Smooth muscle cell of the brain vasculature (primary cell): ENCODE measurements at regions not wholly inside any gene's neighbourhood (a gene's known extent, or its start where the extent isn't known, plus 50 kb on each side); places are given as distances from the start of the nearest gene placed in this dataset.
"Not testable (repeated sequence)": the region's sequence is repeated elsewhere in the genome, so short reads cannot be mapped to it uniquely, and the experiment has no call there.

Source experiments
- DNase-seq: peaks from one replicate; pipeline ENCODE4 v3.0.0-alpha.2; 2012; ENCODE audit warnings: low read depth, low spot score

- DNase-seq = no peak
Observed at GRCh38 chr2:61631321-61631720, 93.2 kb upstream of the XPO1 start.

DNA sequence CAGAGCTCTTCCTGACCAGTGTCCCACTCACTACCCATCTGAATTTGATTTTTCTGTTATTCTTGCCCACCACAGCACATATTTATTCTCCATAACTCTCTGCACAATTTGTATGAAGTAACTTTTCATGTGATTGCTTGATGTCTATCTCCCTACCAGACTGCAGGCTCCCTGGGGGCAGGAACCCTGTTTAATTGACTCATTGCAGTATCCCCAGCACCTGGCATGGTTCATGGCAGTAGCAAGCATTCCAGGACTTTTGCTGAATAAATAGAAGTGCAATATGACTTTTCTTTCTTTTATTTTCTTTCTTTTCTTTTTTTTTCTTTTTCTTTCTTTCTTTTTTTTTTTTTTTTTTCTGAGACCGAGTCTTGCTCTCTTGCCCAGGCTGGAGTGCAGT is 88.7 kb upstream of the XPO1 start:
- DNase-seq = no peak

DNA sequence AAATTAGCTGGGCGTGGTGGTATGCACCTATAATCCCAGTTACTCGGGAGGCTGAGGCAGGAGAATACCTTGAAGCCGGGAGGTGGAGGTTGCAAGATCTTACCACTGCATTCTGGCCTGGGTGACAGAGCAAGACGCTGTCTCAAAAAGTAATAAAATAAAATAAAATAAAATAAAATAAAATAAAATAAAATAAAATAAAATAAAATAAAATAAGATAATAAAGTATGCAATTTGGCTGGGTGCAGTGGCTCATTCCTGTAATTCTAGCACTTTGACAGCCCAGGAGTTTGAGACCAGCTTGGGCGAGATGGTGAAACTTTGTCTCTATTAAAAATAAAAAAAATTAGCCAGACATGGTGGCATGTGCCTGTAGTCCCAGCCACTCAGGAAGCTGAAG is 85.6 kb upstream of the XPO1 start:
- no peak for DNase-seq

GRCh38 chr2:61620244-61621159 is 82.3 kb upstream of the XPO1 start:
- DNase-seq = peak; percentile 32

GRCh38 chr2:61619561-61619960 is 81.4 kb upstream of the XPO1 start:
- no peak for DNase-seq

- DNase-seq = no peak
Observed at GRCh38 chr2:61617610-61618009, 79.5 kb upstream of the XPO1 start.

DNA sequence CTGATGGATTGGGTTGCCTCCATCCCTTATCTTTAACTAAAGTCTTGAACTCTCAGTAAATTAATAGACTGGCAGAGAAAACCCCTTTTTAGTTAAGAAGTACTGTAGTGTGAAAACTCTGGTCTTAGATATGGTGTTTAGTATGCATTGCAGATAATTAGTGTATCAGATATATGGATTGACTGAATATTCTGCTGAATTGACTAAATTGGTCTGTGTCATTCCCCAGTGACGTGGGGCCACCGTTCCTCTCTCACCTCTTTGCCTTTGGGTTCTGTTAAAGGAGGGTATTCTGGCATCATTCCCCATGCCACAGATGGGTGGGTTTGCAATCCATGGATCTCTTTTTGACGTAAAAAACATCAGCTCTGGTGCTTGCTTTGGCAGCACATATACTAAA is 67.1 kb upstream of the XPO1 start:
- DNase-seq = no peak

- no peak for DNase-seq
Observed at GRCh38 chr2:61604433-61604832, 66.3 kb upstream of the XPO1 start.

DNA sequence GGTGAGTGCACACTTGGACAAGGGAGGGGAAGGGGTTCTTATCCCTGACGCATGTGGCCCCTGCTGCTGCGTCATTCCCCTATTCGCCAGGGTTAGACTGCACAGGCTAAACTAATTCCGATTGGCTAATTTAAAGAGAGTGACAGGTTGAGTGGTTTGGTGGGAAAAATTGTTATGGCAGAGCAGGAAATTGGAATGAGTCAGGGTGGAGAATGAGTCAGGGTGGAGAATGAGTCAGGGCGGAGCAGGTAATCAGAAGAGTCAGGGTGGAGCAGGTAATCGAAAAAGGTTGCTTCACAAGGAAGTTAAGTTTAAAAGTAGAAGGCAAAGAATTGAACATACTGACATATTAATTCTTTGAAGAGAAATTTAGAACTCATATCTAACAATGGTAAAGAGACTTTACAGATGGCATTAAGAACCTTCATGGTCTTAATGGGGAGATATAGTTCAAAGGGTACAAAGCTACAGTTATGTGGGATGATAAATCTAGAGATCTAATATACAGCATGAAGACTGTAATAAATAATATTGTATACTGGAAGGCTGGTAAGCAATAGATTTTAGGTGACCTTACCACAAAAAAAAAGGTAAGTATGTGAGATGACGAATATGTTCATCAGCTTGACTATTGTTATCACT is 60.5 kb upstream of the XPO1 start:
- not testable (repeated sequence) for DNase-seq

DNA sequence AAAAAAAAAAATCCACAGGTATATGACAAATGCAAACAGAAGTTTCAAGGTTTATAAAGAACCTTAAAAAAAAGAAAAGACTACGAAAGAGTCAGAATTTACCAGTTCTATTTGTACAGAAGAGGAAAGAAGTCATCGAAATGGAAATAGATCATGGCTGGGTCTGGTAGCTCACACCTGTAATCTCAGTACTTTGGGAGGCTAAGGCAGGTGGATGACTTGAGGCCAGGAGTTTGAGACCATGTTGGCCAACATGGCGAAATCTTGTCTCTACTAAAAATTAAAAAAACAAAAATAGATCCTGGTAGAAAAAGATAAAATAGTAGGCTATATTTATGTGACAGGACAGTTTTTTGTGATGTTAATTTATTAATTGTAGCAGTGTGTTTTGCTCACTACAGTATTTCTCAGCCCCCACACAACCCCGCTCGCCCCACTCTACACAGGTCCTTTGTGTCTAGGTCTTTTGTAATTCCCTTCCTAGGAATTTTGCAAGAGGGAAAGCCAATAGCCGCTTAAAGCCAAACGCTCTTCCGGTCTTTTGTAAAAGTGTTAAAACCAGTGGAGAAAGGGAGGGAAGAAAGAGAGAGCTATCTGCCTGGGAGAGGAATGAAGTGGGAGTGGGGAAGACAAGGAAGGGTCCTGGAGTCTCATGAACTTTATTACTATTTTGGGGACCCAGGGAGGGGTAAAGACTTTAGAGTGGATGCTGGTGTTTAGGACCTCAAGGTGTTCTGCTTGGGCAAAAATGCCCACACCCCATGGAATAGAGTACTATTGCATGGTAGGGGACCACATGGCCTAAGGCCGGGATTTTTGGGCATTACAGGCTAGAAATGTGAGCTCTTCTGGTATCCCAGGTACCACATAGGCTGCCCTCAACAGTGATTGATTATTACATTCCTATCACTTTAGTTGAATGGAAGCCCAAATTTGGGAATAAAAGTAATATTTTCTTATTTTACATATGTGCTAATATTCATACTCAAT is 59.4 kb upstream of the XPO1 start:
- DNase-seq = no peak

DNA sequence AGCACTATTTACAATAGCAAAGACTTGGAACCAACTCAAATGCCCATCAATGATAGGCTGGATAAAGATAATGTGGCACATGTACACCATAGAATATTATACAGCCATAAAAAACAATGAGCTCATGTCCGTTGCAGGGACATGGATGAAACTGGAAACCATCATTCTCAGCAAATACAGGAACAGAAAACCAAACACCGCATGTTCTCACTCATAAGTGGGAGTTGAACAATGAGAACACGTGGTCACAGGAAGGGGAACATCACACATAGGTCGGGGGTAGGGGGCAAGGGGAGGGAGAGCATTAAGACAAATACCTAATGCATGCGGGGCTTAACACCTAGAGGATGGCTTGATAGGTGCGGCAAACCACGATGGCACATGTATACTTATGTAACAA is 56.0 kb upstream of the XPO1 start:
- DNase-seq = not testable (repeated sequence)

GRCh38 chr2:61593648-61594047 is 55.5 kb upstream of the XPO1 start:
- DNase-seq = not testable (repeated sequence)

GRCh38 chr2:61590214-61590613 is 52.1 kb upstream of the XPO1 start:
- no peak for DNase-seq

DNA sequence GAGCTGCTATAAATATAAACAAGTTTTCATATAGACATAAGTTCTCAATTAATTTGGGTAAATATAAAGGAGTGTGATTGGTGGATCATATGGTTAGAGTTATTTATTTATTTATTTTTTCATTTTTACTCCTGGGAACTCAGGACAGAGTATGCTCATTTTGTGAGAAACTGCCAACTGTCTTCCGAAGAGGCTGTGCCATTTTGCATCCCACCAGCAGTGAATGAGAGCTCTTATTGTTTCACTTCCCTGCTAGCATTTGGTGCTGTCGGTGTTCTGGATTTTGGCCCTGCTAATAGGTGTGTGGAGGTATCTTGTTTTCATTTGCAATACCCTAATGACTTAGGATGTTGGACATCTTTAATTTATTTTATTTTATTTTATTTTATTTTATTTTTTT is 50.4 kb upstream of the XPO1 start:
- no peak for DNase-seq
